ENCODE measurements at regions not wholly inside any gene's neighbourhood (a gene's known extent, or its start where the extent isn't known, plus 50 kb on each side); places are given as distances from the start of the nearest gene placed in this dataset.

GRCh38 chr20:60371384-60371783, 413.2 kb downstream of the CDH26 start:
- no peak for DNase-seq

DNA sequence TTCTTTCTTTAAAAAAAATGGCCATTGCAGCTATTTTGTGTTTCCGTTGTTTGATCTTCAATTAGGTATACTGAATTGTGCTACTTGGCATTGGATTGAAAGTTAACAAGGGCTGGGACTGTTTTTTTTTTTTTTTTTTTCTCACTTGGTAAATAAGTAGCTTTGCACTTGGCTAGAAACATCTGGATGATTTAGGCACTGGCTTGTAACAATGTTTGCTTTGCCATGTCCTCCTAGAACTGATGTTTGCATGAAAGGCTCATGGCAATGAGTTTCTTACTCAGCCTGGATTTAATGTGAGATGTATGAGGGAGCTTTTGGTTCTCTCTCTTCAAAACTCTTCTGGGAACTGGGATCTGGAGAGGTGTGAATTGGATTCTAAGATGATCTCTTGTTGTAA, 414.1 kb downstream of the CDH26 start:
- no peak for DNase-seq

- DNase-seq, result no peak
Observed at GRCh38 chr20:60372822-60373221, 414.6 kb downstream of the CDH26 start.

- DNase-seq, result no peak
Observed at GRCh38 chr20:60378620-60379019, 420.4 kb downstream of the CDH26 start.

DNA sequence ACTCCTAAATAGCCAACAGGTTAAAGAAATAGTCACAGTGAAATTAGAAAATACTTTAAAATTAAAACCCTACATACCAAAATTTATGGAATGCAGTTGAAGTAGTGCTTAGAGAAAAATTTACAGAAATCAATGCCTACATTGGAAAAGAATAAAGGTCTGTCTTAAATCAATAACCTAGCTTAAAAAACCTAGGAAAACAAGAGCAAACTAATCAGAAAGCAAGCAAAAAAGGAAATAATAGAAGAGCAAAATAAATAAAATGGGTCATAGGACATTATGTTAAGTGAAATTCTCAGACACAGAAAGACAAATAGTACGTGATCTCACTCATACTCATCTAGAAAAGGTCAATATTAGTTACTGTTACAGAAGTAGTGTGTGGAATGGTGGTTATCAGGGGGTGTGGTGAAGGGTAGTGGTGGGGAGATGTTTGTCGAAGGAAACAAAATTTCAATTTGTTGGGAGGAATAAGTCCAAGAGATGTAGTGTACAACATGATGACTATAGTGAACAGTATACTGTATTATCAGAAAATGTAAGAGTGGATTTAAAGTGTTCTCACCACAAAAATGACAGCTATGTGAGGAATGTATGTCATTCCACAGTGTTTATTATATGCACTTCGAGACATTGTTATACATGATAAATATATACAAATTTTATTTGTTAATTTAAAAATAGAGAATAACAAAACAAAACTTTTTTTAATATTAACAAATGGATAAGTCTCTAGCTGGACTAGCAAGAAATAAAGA, 423.6 kb downstream of the CDH26 start:
- no peak for DNase-seq

DNA sequence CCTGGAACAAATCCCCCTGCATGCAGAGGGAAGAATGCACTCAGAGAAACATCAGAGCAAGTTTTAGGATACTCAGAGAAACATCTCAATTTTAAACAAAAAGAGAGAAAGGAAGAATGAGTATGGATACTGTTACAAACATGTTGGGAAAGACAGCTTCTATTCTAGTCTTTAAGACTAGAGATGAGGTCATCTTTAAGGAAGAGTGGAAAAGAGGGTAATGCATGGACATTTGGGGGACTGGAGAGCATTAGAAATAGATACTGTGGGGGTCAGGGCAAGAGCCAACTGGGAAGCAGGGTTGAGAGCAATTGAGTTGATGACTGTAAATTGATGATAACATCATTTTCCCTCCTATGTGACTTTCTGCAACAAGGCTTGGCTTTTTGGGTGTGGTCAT, 431.2 kb downstream of the CDH26 start:
- no peak for DNase-seq

DNA sequence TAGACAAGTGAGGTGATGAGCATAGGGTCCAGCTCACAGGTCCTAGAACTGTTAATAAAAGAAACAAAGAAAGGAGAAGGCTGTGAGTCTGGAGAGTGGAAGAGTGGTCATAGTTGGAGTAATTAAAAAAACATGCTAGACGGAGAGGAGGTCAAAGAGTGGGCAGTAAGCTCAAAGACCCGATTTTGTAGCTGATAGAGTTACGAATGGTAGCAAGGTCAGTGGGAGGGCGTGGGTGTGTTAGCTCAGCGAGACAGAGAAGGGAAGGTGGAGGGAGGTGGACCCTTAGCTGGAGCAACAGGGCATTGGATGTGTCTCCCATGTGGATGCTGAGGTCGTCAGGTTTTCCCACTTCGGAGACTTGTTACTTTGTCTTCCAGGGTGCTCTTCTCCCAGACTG, 431.7 kb downstream of the CDH26 start:
- DNase-seq, result no peak

DNA sequence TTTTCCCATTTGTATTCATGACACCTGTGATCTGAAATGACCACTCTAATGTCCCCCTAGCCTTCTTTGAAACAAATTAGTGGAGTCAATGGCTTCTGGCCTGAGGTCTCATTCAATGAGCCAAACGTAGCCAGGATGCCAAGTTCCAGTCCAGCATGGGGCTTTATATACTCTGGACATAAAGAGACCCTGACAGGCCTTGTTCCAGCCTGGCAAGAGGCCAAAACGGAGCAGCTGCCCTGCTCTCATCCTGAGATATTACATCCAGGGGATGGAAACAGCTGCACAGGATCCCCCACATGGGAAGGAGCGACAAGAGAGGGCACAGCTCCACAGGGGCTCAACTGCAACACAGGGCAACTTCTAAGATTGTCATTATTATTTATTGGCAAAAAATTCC, 437.8 kb downstream of the CDH26 start:
- peak; percentile 51 for DNase-seq

DNA sequence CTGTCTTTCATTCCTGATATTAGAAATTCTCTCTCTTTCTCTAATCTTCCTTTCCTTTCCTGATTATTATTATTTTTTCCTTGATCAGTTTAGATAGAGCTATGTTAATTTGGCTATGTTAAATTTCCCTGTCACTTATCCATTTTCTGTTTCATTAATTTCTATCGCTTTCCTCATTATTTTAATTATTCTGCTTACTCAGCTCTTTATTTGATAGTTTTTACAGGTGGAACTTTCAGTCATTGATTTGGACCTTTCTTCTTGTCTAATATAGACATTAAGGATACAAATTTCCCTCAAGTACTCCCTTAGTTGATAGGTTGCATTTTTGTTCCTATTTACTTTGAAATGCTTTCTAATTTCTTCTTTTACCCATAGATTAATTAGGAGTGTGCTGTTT, 442.3 kb downstream of the CDH26 start:
- no peak for DNase-seq

- no peak for DNase-seq
Observed at GRCh38 chr20:60402189-60403058, 444.2 kb downstream of the CDH26 start.

GRCh38 chr20:60403105-60403741, 445.0 kb downstream of the CDH26 start:
- peak; percentile 64 for DNase-seq

- no peak for DNase-seq
Observed at GRCh38 chr20:60407011-60407771, 449.0 kb downstream of the CDH26 start.

DNA sequence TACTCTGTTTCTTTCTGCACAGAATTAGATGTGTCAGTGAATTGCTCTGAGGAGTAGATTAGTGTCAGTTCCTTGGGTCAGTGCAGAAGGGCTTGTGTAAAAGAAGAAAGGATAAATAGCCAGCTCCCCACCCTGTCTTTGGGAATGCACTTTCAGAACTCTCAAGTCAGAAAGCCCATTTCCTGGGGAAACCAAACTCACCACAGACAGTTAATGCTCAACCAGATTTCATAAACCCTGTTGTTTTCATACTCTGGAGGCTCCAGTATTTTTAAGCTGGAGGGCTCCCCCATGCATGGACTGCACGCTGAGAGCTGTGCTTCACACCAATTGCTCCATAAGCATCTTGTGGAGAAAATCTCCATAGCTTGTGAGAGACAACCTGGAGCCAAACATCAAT, 449.7 kb downstream of the CDH26 start:
- no peak for DNase-seq

DNA sequence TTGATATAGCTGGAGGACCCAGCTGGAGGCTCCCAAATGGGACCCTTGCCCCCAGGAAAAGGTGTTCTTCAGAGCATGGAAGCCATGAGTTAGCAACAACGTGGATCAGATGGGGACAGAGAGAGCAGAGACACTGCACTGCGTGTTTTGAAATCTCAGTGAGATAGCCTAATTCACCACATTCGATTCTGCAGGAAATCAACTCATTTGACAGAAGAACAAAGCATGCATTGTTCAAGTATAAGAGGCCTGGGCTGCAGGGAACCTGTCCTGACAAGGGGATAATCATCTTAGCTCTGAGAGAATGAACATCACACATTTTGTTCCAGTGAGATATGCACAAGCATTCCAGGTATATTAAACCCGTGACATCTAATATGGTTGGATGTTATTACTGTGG, 450.2 kb downstream of the CDH26 start:
- no peak for DNase-seq

DNA sequence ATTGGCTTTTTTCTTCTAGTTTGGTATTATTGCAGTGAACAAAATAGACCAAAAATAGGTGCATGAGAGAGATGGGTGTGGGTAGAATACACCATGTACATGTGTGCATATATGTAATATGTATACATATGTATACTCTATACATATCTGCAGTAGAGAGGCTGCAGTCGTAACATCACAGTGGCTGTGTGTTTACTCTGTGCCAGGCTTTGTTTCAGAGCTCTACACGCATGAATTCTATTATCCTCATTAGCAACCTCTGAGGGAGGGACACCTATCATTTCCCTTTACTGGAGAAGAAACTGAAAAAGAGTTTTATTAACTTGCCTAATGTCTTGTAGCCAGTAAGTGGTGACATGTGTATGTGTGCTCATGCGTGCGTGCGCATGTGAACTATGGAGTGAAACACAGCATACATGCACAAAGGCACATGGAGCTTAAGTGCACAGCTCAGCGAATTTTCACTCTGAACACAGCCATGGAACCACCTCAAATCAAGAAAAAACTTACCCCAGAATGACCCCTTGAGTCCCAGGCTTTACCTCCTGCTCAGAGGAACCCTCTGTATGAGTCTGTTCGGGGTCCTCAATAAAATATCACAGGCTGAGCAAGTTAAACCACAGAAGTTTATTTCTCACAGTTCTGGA, 452.5 kb downstream of the CDH26 start:
- no peak for DNase-seq

- DNase-seq, result no peak
Observed at GRCh38 chr20:60411813-60412212, 453.6 kb downstream of the CDH26 start.

- DNase-seq, result no peak
Observed at GRCh38 chr20:60420676-60421229, 462.5 kb downstream of the CDH26 start.

DNA sequence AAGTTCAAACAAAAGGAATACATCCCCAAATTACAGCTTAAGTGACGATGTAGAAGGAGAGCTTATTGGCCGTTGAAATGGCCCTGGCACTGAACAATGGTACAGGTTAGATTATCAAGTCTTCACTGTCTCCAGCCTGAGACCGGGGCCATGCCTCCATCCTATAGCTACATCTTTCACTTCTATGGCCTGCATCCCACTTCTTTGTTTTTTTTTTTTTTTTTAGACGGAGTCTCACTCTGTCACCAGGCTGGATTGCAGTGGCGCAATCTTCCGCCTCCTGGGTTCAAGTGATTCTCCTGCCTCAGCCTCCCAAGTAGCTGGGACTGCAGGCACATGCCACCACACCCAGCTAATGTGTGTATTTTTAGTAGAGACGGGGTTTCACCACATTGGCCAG, 464.6 kb downstream of the CDH26 start:
- DNase-seq, result no peak

- DNase-seq, result no peak
Observed at GRCh38 chr20:60424267-60424902, 466.2 kb downstream of the CDH26 start.

DNA sequence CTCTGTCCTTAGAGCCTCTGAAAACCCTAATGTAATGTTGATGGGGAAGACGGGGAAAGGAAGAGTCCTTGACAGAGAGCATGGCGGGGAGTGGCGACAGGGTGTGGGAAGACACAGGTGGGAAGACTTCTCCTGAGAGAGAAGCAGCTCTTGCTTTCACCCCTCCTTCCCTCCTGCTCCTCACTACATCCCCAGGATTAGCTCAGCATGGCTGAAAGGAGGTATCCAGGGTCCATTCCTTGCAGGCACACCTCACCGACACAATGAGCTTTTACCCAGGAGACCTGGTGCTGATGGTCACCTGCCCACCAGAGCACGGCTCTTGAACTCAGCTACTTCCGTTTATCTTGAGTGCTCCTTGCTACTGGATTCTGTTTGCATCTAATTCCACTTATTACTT, 469.3 kb downstream of the CDH26 start:
- no peak for DNase-seq

- DNase-seq, result no peak
Observed at GRCh38 chr20:60428651-60429050, 470.4 kb downstream of the CDH26 start.

All from muscle of arm (tissue), 1 donor.